BLaER1 treated with 17β-estradiol and CSF1 and Interleukin-3, amounts not matched to agents 10 nM and 100 nM (cell line): ENCODE measurements at regions not wholly inside any gene's neighbourhood (a gene's known extent, or its start where the extent isn't known, plus 50 kb on each side); places are given as distances from the start of the nearest gene placed in this dataset.

Experiments used
- H3K27ac ChIP-seq, 11 experiments: shearing (Covaris generic); formaldehyde crosslinking; 2 replicates each; pipeline ENCODE4 v1.8.1; 2022
- H3K27me3 ChIP-seq, 11 experiments: shearing (Covaris generic); formaldehyde crosslinking; 2 replicates each; pipeline ENCODE4 v1.8.1; 2022
- H3K36me3 ChIP-seq, 11 experiments: shearing (Covaris generic); formaldehyde crosslinking; 2 replicates each; pipeline ENCODE4 v1.8.1; 2022
- H3K4me1 ChIP-seq, 10 experiments: shearing (Covaris generic); formaldehyde crosslinking; 2 replicates each; pipeline ENCODE4 v1.8.1; 2022
- H3K4me2 ChIP-seq, 11 experiments: shearing (Covaris generic); formaldehyde crosslinking; 2 replicates each; pipeline ENCODE4 v1.8.1; 2022
- H3K4me3 ChIP-seq, 10 experiments: shearing (Covaris generic); formaldehyde crosslinking; 2 replicates each; pipeline ENCODE4 v1.8.1; 2022
- H3K9ac ChIP-seq, 11 experiments: shearing (Covaris generic); formaldehyde crosslinking; 2 replicates each; pipeline ENCODE4 v1.8.1; 2022
- H3K9me3 ChIP-seq, 11 experiments: shearing (Covaris generic); formaldehyde crosslinking; replicated peaks in 1 of 11; 2 replicates each; pipeline ENCODE4 v1.8.1; 2022
- H4K20me1 ChIP-seq, 11 experiments: shearing (Covaris generic); formaldehyde crosslinking; 2 replicates each; pipeline ENCODE4 v1.8.1; 2022
- Cebpa-rat ChIP-seq, 11 experiments: shearing (Covaris generic); IDR thresholded peaks; 2 replicates each; pipeline ENCODE4 v1.8.1; 2022

DNA sequence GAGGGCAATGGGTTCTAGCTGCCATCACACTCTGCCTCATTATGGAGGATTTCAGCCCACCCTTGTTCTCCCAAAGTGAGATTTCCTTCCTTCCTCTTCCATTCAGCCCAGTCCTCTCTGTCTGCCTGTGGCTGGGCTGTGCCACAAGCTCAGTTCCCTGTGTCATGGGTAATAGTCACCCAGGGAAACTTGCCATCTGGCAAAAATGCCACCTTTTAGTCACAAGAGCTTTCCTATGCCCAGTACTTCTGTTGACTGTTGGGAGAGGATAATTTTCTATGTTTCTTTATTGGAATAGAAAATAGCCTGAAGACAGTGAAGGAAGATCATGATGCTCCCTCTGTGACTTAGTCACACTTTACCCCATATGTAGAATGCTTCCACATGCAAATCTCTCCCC, 71.4 kb downstream of the TLR4 start:
- H3K36me3 ChIP-seq = no peaks in the 10 kb centered on the region
- H3K4me3 ChIP-seq = no peak overlapping the region
- no peak overlapping the region; a peak in 1 of 22 replicates for H3K27ac ChIP-seq
- no peak overlapping the region for H3K9ac ChIP-seq
- peaks cover 16 to 75% (median 23%) of the 10 kb centered on the region in 10 experiments for H3K4me1 ChIP-seq
- TF ChIP-seq Cebpa-rat (IDR thresholded peaks at IDR 0.05) = no peak
- H4K20me1 ChIP-seq = no peaks in the 10 kb centered on the region
- H3K27me3 ChIP-seq = no peaks in the 10 kb centered on the region
- peak overlapping the region in 2 of 11 experiments; percentile 61 to 84; a peak in 4 of 22 replicates for H3K4me2 ChIP-seq
- no peaks in the 10 kb centered on the region for H3K9me3 ChIP-seq

GRCh38 chr9:117777823-117778222, 73.6 kb downstream of the TLR4 start:
- H3K4me2 ChIP-seq = peak overlapping the region; percentile 6 to 84 (median 25); a peak in 19 of 22 replicates
- no peak overlapping the region for H3K9ac ChIP-seq
- TF ChIP-seq Cebpa-rat (IDR thresholded peaks at IDR 0.05) = no peak
- H4K20me1 ChIP-seq = no peaks in the 10 kb centered on the region
- no peaks in the 10 kb centered on the region for H3K27me3 ChIP-seq
- no peaks in the 10 kb centered on the region for H3K36me3 ChIP-seq
- H3K27ac ChIP-seq = peak overlapping the region in 6 of 11 experiments; percentile 7 to 58 (median 38); a peak in 6 of 22 replicates
- H3K9me3 ChIP-seq = no peaks in the 10 kb centered on the region
- H3K4me3 ChIP-seq = no peak overlapping the region
- H3K4me1 ChIP-seq = peaks cover 16 to 91% (median 30%) of the 10 kb centered on the region in 10 experiments

DNA sequence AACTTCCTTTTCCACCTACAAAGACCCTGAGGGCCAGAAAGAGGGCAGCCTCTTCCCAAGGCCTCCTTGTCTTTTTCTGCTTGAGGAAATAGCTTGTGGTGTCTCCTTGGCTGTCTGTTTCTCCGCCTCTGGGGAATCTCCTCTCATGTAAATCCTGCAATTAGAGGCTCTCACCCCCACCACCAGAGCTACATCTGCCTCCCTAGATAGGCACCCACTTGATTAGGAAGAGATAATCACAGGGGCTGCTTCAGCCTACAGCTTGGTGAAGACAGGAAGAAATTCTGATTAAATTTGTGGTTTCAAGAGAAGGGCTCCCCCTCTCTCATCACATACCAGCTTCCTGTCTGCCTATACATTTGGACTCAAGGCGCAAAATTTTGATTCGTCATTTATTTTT, 75.6 kb downstream of the TLR4 start:
- Histone ChIP-seq H3K27me3 (no peaks in the 10 kb centered on the region), H3K36me3 (no peaks in the 10 kb centered on the region), H3K4me1 (peaks cover 30 to 94% (median 43%) of the 10 kb centered on the region in 10 experiments), H3K27ac (peak overlapping the region in 3 of 11 experiments; percentile 15 to 25 (median 25); a peak in 3 of 22 replicates), H3K9me3 (no peaks in the 10 kb centered on the region; a peak in 1 of 22 replicates), H3K4me3 (no peak overlapping the region), H4K20me1 (no peaks in the 10 kb centered on the region), H3K4me2 (peak overlapping the region; percentile 22 to 84 (median 54); a peak in 21 of 22 replicates), H3K9ac (no peak overlapping the region; a peak in 1 of 22 replicates)
- TF ChIP-seq Cebpa-rat (IDR thresholded peaks at IDR 0.05) = no peak

DNA sequence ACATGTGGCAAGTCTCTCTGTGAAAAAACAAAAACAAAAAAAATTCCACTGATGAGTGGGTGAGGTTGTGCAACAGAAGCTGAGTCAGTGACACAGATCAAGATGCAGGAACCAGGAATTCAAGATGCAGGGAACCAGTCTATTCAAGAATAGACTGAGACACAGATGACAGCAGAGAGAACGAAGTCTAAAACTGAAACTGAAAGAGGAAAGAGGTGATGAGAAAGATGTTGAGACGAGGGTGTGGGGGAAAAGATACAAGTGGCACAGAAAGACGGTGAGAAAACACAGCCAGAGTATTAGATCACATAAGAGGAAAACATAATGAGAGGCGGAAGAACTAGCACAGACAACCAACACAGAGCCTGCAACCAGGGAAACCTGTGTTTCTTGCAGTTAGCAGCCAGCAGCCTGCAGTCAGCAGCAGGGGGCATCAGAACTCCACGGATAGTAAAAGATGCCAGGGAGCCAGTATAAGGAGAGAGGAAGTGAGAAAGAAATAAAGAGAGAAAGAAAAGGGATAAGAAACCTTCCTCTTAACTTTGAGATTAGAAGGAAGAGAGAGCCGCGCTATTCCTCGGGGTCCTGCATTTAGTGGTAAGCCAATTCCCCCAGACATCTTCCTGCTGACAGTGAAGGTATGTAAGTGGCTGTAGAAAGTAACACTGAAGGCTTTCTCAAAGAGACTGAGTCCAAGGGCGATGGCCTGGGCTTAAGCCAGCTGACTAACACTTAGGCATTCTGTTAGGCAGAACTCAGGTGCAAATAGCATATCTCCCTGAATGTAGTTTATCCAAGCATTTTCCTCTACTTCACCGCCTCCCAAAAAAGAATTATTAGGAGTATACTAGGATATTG, 79.0 kb downstream of the TLR4 start:
- H3K27ac ChIP-seq = peak overlapping the region; percentile 48 to 83 (median 76); a peak in 21 of 22 replicates

DNA sequence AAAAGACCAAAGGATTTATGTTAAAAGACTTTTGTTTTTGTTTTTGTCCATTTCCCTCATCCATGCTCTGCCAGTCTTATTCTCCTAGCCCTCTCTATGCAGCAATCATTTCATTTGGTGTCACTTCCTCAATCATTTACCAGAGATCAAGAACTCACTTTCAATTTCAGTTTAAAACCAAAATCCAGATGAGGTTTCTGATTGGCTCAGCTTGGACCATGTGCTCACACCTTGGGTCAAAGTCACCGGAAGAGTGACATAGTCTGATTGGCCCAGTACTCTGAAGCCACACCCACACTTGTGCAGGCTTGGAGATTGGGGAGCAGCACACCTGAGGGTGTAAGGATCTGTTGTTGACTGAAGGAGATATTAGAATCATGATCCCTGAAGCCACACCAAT, 79.6 kb downstream of the TLR4 start:
- H4K20me1 ChIP-seq = no peaks in the 10 kb centered on the region
- peak overlapping the region; percentile 35 to 59 (median 50); a peak in 18 of 20 replicates for H3K4me3 ChIP-seq
- H3K4me2 ChIP-seq = peak overlapping the region; percentile 72 to 97 (median 86)
- H3K27ac ChIP-seq = peak overlapping the region; percentile 48 to 83 (median 76); a peak in 19 of 22 replicates
- no peaks in the 10 kb centered on the region for H3K27me3 ChIP-seq
- H3K4me1 ChIP-seq = peaks cover 19 to 83% (median 32%) of the 10 kb centered on the region in 10 experiments
- H3K9me3 ChIP-seq = no peaks in the 10 kb centered on the region; a peak in 1 of 22 replicates
- no peak for TF ChIP-seq Cebpa-rat (IDR thresholded peaks at IDR 0.05)
- peak overlapping the region in 9 of 11 experiments; percentile 63 to 74 (median 66); a peak in 16 of 22 replicates for H3K9ac ChIP-seq
- no peaks in the 10 kb centered on the region for H3K36me3 ChIP-seq

More for the DNA sequence above, 79.0 kb downstream of the TLR4 start:
- Histone ChIP-seq H3K9ac (peak overlapping the region; percentile 49 to 74 (median 66); a peak in 21 of 22 replicates), H3K4me3 (peak overlapping the region; percentile 35 to 59 (median 50)), H3K4me2 (peak overlapping the region; percentile 72 to 97 (median 86)), H3K4me1 (peaks cover 23 to 84% (median 36%) of the 10 kb centered on the region in 10 experiments), H3K9me3 (no peaks in the 10 kb centered on the region; a peak in 1 of 22 replicates), H3K27me3 (no peaks in the 10 kb centered on the region), H4K20me1 (no peaks in the 10 kb centered on the region), H3K36me3 (no peaks in the 10 kb centered on the region)
- peak in 8 of 11 experiments; percentile 15 to 77 (median 61); a peak in 10 of 22 replicates for TF ChIP-seq Cebpa-rat (IDR thresholded peaks at IDR 0.05)

DNA sequence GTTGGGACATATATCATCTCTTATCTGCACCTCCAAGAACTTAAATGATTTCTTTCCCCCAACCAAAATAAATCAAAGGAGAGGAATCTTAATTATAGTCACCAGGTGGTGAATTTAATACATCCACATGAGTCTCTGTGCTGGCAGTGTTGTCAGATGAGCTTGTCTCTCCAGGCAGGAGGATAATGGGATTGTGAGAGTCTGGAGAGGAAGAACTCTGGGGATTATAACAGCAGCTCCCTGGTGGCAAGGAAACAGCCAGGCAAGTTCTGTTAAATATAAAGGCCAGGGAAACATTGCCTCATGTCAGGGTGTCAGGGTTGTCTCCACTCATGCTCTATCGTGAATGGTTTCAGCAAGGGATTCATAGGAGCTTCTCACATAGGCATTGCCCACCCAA, 80.8 kb downstream of the TLR4 start:
- H3K9ac ChIP-seq = no peak overlapping the region
- H3K27ac ChIP-seq = no peak overlapping the region
- H3K27me3 ChIP-seq = no peaks in the 10 kb centered on the region
- H3K4me2 ChIP-seq = no peak overlapping the region
- H3K9me3 ChIP-seq = no peaks in the 10 kb centered on the region; a peak in 1 of 22 replicates
- peaks cover 12 to 71% (median 24%) of the 10 kb centered on the region in 10 experiments for H3K4me1 ChIP-seq
- no peak for TF ChIP-seq Cebpa-rat (IDR thresholded peaks at IDR 0.05)
- H3K36me3 ChIP-seq = no peaks in the 10 kb centered on the region
- no peaks in the 10 kb centered on the region for H4K20me1 ChIP-seq
- H3K4me3 ChIP-seq = no peak overlapping the region

- Histone ChIP-seq H3K9me3 (peaks cover 0 to 14% (median 8%) of the 10 kb centered on the region in 11 experiments; a peak in 15 of 22 replicates), H4K20me1 (no peaks in the 10 kb centered on the region), H3K36me3 (no peaks in the 10 kb centered on the region), H3K27ac (0 out of 22 replicates have a peak overlapping the region, but pooled peaks of 1 of the 11 experiments have one; percentile 26), H3K4me1 (peaks cover 10 to 45% (median 16%) of the 10 kb centered on the region in 10 experiments), H3K27me3 (no peaks in the 10 kb centered on the region), H3K9ac (no peak overlapping the region), H3K4me3 (no peak overlapping the region), H3K4me2 (peak overlapping the region in 5 of 11 experiments; percentile 16 to 78 (median 53); a peak in 7 of 22 replicates)
- no peak for TF ChIP-seq Cebpa-rat (IDR thresholded peaks at IDR 0.05)
Measured at GRCh38 chr9:117787746-117788145, 83.5 kb downstream of the TLR4 start.

GRCh38 chr9:117795271-117795670, 91.1 kb downstream of the TLR4 start:
- H3K27me3 ChIP-seq = no peaks in the 10 kb centered on the region
- no peak overlapping the region for H3K4me2 ChIP-seq
- H3K36me3 ChIP-seq = no peaks in the 10 kb centered on the region
- no peaks in the 10 kb centered on the region for H4K20me1 ChIP-seq
- H3K4me3 ChIP-seq = no peak overlapping the region
- no peaks in the 10 kb centered on the region for H3K4me1 ChIP-seq
- no peak overlapping the region for H3K27ac ChIP-seq
- peaks cover 0 to 14% (median 8%) of the 10 kb centered on the region in 11 experiments; a peak in 14 of 22 replicates for H3K9me3 ChIP-seq
- TF ChIP-seq Cebpa-rat (IDR thresholded peaks at IDR 0.05) = no peak
- no peak overlapping the region for H3K9ac ChIP-seq

- no peak overlapping the region for H3K27ac ChIP-seq
- no peak overlapping the region for H3K9ac ChIP-seq
- no peak for TF ChIP-seq Cebpa-rat (IDR thresholded peaks at IDR 0.05)
- H3K4me3 ChIP-seq = no peak overlapping the region
- H3K36me3 ChIP-seq = no peaks in the 10 kb centered on the region
- H3K4me2 ChIP-seq = no peak overlapping the region
- H3K4me1 ChIP-seq = no peaks in the 10 kb centered on the region
- no peaks in the 10 kb centered on the region for H4K20me1 ChIP-seq
- peaks cover 0 to 4% (median 1%) of the 10 kb centered on the region in 11 experiments; a peak in 8 of 22 replicates for H3K9me3 ChIP-seq
- no peaks in the 10 kb centered on the region for H3K27me3 ChIP-seq
Measured at GRCh38 chr9:117796681-117797080, 92.5 kb downstream of the TLR4 start.
